ENCODE measurements at regions not wholly inside any gene's neighbourhood (a gene's known extent, or its start where the extent isn't known, plus 50 kb on each side); places are given as distances from the start of the nearest gene placed in this dataset.

- TF ChIP-seq CTCF (IDR thresholded peaks at IDR 0.05) (no peak), POLR2A (IDR thresholded peaks at IDR 0.05) (no peak), EP300 (IDR thresholded peaks at IDR 0.05) (no peak), POLR2AphosphoS5 (IDR thresholded peaks at IDR 0.05) (no peak)
Observed at GRCh38 chr22:49595465-49596078, 232.1 kb downstream of the BRD1 start.
